Lower leg skin (tissue), 3 donors: ENCODE measurements at regions not wholly inside any gene's neighbourhood (a gene's known extent, or its start where the extent isn't known, plus 50 kb on each side); places are given as distances from the start of the nearest gene placed in this dataset.

Experiments used
- POLR2A ChIP-seq, 2 donors: fragments of 450-650 bp; IDR thresholded peaks; one replicate each; pipeline ENCODE4 v1.6.1; 2016 to 2017; ENCODE audit warnings: antibody characterized with exemption in 2 of 2, mild to moderate bottlenecking in 1 of 2, moderate library complexity in 1 of 2
- TF ChIP-seq, protein P1 (sequence below), 3 donors: fragments of 450-650 bp; IDR thresholded peaks; one replicate each; pipeline ENCODE4 v1.5.1; 2016; ENCODE audit warnings: antibody characterized with exemption in 3 of 3, mild to moderate bottlenecking in 3 of 3, moderate library complexity in 2 of 3

DNA sequence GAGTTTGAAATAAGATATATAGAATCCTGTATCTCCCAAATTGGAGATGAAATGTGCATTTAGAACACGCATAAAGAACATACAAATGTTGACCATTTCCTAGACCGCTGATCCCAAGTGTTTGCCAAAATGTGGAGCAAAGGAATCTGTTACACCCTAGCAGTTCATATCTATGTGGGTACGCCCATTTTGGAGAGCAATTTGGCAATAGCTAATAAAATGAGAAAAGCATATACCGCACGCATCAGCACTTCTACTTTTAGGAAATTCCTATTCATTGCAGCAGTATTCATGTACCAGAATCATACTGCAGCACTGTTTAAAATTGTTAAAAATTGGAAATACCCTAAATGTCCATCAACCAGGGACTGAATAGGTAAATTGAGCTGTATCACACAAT is 937.8 kb downstream of the BCL11B start:
- TF ChIP-seq, protein P1, sequence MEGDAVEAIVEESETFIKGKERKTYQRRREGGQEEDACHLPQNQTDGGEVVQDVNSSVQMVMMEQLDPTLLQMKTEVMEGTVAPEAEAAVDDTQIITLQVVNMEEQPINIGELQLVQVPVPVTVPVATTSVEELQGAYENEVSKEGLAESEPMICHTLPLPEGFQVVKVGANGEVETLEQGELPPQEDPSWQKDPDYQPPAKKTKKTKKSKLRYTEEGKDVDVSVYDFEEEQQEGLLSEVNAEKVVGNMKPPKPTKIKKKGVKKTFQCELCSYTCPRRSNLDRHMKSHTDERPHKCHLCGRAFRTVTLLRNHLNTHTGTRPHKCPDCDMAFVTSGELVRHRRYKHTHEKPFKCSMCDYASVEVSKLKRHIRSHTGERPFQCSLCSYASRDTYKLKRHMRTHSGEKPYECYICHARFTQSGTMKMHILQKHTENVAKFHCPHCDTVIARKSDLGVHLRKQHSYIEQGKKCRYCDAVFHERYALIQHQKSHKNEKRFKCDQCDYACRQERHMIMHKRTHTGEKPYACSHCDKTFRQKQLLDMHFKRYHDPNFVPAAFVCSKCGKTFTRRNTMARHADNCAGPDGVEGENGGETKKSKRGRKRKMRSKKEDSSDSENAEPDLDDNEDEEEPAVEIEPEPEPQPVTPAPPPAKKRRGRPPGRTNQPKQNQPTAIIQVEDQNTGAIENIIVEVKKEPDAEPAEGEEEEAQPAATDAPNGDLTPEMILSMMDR (IDR thresholded peaks at IDR 0.05) = no peak
- no peak for TF ChIP-seq POLR2A (IDR thresholded peaks at IDR 0.05)
